Cardiac muscle cell (in vitro differentiated cells and primary cell): ENCODE measurements at regions not wholly inside any gene's neighbourhood (a gene's known extent, or its start where the extent isn't known, plus 50 kb on each side); places are given as distances from the start of the nearest gene placed in this dataset.
"Not testable (repeated sequence)": the region's sequence is repeated elsewhere in the genome, so short reads cannot be mapped to it uniquely, and the experiment has no call there.

Source experiments
- DNase-seq, 2 donors: peaks; one replicate each; pipeline versions ENCODE4 v3.0.0 to v3.0.0-alpha.2; 2010 to 2017; ENCODE audit warnings: low read depth in 1 of 2, low spot score in 1 of 2
- H3K27ac ChIP-seq: fragments of 200-600 bp; sonication (generic); 2 replicates; pipeline ENCODE4 v1.5.1; 2016
- H3K27me3 ChIP-seq: fragments of 200-600 bp; sonication (generic); 2 replicates; pipeline ENCODE4 v1.6.0; 2016; ENCODE audit warnings: control low read depth
- H3K36me3 ChIP-seq: fragments of 200-600 bp; sonication (generic); 2 replicates; pipeline ENCODE4 v1.5.1; 2016; ENCODE audit warnings: control low read depth
- H3K4me1 ChIP-seq: fragments of 200-600 bp; sonication (generic); 2 replicates; pipeline ENCODE4 v1.8.1; 2017; ENCODE audit warnings: low read depth, mild to moderate bottlenecking, mixed run types
- H3K4me3 ChIP-seq: fragments of 200-600 bp; sonication (generic); 2 replicates; pipeline ENCODE4 v1.5.1; 2016; ENCODE audit warnings: mild to moderate bottlenecking
- H3K9me3 ChIP-seq: fragments of 200-600 bp; sonication (generic); 2 replicates; pipeline ENCODE4 v1.5.1; 2017; ENCODE audit warnings: low read depth, mild to moderate bottlenecking, control low read depth
- CTCF ChIP-seq: IDR thresholded peaks from 2 replicates; pipeline ENCODE4 v1.5.1; 2012; ENCODE audit warnings: low read depth, mild to moderate bottlenecking, low read length

- Histone ChIP-seq H3K27ac (no peak overlapping the region), H3K9me3 (no peaks in the 10 kb centered on the region), H3K4me1 (no peaks in the 10 kb centered on the region), H3K27me3 (no peaks in the 10 kb centered on the region), H3K36me3 (no peaks in the 10 kb centered on the region), H3K4me3 (no peak overlapping the region)
- TF ChIP-seq CTCF, result no peak
- DNase-seq, result no peak
Observed at GRCh38 chr2:78145395-78145996, 623.3 kb upstream of the LRRTM4 start.

GRCh38 chr2:78145997-78146722 is 624.0 kb upstream of the LRRTM4 start:
- no peaks in the 10 kb centered on the region for H3K4me1 ChIP-seq

GRCh38 chr2:78147466-78147865 is 625.3 kb upstream of the LRRTM4 start:
- H3K27ac ChIP-seq, result no peak overlapping the region
- H3K4me3 ChIP-seq, result no peak overlapping the region
- no peak for DNase-seq
- no peak for TF ChIP-seq CTCF
- no peaks in the 10 kb centered on the region for H3K9me3 ChIP-seq
- H3K27me3 ChIP-seq, result no peaks in the 10 kb centered on the region
- no peaks in the 10 kb centered on the region for H3K4me1 ChIP-seq
- no peaks in the 10 kb centered on the region for H3K36me3 ChIP-seq

More at GRCh38 chr2:78145997-78146722, 624.0 kb upstream of the LRRTM4 start:
- no peak for TF ChIP-seq CTCF
- H3K27me3 ChIP-seq, result no peaks in the 10 kb centered on the region
- no peaks in the 10 kb centered on the region for H3K36me3 ChIP-seq
- no peak overlapping the region for H3K4me3 ChIP-seq
- no peak for DNase-seq
- H3K27ac ChIP-seq, result no peak overlapping the region
- no peaks in the 10 kb centered on the region for H3K9me3 ChIP-seq

- DNase-seq, result no peak
- no peaks in the 10 kb centered on the region for H3K36me3 ChIP-seq
- no peak overlapping the region for H3K27ac ChIP-seq
- no peaks in the 10 kb centered on the region for H3K27me3 ChIP-seq
- TF ChIP-seq CTCF, result no peak
- no peak overlapping the region for H3K4me3 ChIP-seq
- no peaks in the 10 kb centered on the region for H3K9me3 ChIP-seq
- H3K4me1 ChIP-seq, result no peaks in the 10 kb centered on the region
Observed at GRCh38 chr2:78154586-78154985, 632.4 kb upstream of the LRRTM4 start.

GRCh38 chr2:78162202-78162601 is 640.0 kb upstream of the LRRTM4 start:
- Histone ChIP-seq H3K36me3 (no peaks in the 10 kb centered on the region), H3K27me3 (no peaks in the 10 kb centered on the region), H3K4me1 (no peaks in the 10 kb centered on the region), H3K9me3 (no peaks in the 10 kb centered on the region), H3K27ac (no peak overlapping the region), H3K4me3 (no peak overlapping the region)
- DNase-seq, result no peak
- TF ChIP-seq CTCF, result no peak

- H3K27ac ChIP-seq, H3K36me3 ChIP-seq, DNase-seq, H3K27me3 ChIP-seq, H3K9me3 ChIP-seq, H3K4me3 ChIP-seq, H3K4me1 ChIP-seq: not testable (repeated sequence)
Observed at GRCh38 chr2:78172157-78172556, 650.0 kb upstream of the LRRTM4 start.
